ENCODE measurements at regions not wholly inside any gene's neighbourhood (a gene's known extent, or its start where the extent isn't known, plus 50 kb on each side); places are given as distances from the start of the nearest gene placed in this dataset.

DNA sequence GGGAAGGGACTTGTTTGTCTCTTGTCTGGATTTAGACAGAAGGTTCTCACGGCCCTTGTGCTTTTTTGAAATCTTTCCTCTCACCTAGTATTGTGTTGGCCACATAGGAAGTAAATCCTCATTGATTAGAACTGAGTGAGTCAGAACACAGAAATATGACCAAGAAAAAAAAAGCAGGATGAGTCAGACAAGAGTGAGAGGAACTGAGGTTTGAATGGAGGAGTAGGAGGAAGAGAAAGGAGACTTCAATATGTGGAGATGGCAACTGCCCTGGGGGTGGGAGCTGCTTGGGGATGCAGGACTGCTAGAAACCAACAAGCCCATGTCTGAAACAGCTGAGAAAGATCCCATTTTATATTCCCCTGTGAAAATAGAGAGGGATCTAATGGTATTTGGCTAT is 194.1 kb upstream of the ZBTB20 start:
- TF ChIP-seq GATA2 (IDR thresholded peaks at IDR 0.05; ENCODE audit: low read depth, low read length): no peak
- TF ChIP-seq GATA3 (IDR thresholded peaks at IDR 0.05; ENCODE audit: low read depth, low read length): no peak

Data from SH-SY5Y (cell line).